ENCODE measurements at regions not wholly inside any gene's neighbourhood (a gene's known extent, or its start where the extent isn't known, plus 50 kb on each side); places are given as distances from the start of the nearest gene placed in this dataset.

DNA sequence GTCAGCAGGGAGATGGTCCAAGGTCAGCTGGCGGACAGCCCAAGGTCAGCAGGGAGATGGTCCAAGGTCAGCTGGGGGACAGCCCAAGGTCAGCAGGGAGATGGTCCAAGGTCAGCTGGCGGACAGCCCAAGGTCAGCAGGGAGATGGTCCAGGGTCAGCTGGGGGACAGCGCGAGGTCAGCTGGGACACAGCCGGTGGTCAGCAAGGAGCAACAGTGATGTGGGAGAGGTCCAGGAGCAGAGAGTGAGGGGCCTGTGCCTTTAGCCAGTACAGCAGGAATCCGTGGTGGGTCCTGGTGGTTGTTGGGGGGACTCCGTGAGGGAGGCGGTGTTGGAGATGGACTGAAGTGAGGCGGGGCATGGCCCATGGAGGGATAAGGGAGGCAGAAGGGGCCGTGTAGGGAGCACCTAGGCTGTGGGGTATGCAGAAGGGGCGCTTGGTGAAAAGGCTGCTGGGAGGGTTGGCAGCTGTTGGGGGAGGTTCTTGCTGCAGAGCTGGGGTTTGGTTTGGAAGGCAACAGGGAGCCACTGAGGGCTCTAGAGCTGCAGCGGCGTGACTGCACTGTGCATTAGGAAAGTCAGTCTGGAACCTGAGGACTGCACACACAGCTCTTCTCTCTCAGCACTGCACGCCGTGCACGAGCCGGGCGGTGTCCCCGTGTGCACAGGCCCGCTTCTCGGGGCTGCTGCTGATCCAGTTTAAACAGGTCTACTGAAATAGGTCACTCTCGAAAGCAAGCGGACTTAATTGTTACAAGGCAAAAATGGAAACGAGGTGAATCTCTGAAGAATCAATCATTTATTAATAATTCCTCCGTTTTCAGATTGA, 76.2 kb upstream of the HDAC4 start:
- POLR2A ChIA-PET, result no interaction called here
- TF ChIP-seq, protein P1, sequence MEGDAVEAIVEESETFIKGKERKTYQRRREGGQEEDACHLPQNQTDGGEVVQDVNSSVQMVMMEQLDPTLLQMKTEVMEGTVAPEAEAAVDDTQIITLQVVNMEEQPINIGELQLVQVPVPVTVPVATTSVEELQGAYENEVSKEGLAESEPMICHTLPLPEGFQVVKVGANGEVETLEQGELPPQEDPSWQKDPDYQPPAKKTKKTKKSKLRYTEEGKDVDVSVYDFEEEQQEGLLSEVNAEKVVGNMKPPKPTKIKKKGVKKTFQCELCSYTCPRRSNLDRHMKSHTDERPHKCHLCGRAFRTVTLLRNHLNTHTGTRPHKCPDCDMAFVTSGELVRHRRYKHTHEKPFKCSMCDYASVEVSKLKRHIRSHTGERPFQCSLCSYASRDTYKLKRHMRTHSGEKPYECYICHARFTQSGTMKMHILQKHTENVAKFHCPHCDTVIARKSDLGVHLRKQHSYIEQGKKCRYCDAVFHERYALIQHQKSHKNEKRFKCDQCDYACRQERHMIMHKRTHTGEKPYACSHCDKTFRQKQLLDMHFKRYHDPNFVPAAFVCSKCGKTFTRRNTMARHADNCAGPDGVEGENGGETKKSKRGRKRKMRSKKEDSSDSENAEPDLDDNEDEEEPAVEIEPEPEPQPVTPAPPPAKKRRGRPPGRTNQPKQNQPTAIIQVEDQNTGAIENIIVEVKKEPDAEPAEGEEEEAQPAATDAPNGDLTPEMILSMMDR (IDR thresholded peaks at IDR 0.05; ENCODE audit: insufficient read depth, low read length, missing control alignments), result no peak
- no peak for DNase-seq (ENCODE audit: low read depth, low spot score)
- CTCF ChIA-PET, result no interaction called here
- no peak overlapping the region for H3K4me3 ChIP-seq (ENCODE audit: low read depth, low read length)

DNA sequence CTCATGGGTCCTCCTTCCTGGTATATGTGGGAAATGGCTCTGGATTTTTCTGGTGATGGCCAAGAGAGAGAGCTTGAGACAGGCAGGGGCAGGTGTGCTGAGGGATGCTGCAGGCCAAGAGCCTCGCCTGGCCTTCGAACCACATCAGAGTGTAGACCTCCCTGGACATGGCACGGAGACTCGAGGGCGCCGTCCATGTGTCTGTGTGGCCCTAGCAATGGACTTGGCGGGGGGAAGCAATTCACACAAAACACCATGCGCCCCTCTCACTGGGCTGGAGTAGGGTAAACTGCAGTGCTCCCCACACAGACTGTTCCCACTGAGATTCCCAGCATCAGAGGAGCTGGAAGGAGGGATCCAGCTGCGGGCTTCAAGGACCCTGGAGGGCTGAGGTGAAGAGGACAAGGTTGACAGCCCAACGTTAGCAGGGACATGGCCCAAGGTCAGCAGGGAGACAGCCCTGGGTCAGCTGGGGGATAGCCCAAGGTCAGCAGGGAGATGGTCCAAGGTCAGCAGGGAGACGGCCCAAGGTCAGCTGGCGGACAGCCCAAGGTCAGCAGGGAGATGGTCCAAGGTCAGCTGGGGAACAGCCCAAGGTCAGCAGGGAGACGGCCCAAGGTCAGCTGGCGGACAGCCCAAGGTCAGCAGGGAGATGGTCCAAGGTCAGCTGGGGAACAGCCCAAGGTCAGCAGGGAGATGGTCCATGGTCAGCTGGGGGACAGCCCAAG, 75.4 kb upstream of the HDAC4 start:
- no peak overlapping the region for H3K4me3 ChIP-seq (ENCODE audit: low read depth, low read length)
- no peak for DNase-seq (ENCODE audit: low read depth, low spot score)
- POLR2A ChIA-PET, result no interaction called here
- TF ChIP-seq, protein P1 (IDR thresholded peaks at IDR 0.05; ENCODE audit: insufficient read depth, low read length, missing control alignments), result no peak
- CTCF ChIA-PET, result no interaction called here

GRCh38 chr2:239475161-239476028, 74.6 kb upstream of the HDAC4 start:
- DNase-seq (ENCODE audit: low read depth, low spot score), result no peak
- H3K4me3 ChIP-seq (ENCODE audit: low read depth, low read length), result no peak overlapping the region
- CTCF ChIA-PET, result no interaction called here
- TF ChIP-seq, protein P1 (IDR thresholded peaks at IDR 0.05; ENCODE audit: insufficient read depth, low read length, missing control alignments), result no peak
- POLR2A ChIA-PET, result no interaction called here

- TF ChIP-seq, protein P1 (IDR thresholded peaks at IDR 0.05; ENCODE audit: insufficient read depth, low read length, missing control alignments), result no peak
- H3K4me3 ChIP-seq (ENCODE audit: low read depth, low read length), result no peak overlapping the region
- ChIA-PET POLR2A (no interaction called here), CTCF (no interaction called here)
- DNase-seq (ENCODE audit: low read depth, low spot score), result no peak
These were observed 72.5 kb upstream of the HDAC4 start for GRCh38 chr2:239473211-239473805.

DNA sequence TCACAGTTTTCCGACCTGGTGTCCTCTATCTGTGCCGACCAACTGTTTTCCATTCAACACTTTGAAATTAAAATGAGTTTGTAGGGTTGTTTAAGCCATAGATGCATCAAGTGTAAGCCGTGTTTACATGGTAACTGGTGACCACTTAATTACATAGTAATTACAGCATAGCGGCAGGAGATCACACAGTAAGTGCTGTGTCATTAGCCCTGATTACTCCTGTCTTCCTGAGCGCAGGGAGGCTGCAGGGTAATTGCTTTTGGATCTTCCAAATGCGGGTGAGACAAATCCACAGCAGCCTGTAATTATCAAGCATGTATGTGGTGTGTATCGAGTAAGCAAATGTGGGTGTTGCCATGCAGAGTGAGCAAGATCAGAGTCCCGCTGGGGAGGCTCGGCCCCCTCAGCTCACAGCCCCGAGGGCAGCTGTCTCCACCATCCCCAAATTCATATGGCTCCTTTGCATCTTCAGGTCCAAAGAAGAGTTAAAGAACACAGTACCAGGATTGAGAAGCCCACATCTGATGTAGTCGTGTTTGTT, 71.5 kb upstream of the HDAC4 start:
- TF ChIP-seq, protein P1 (IDR thresholded peaks at IDR 0.05; ENCODE audit: insufficient read depth, low read length, missing control alignments), result no peak
- no peak for DNase-seq (ENCODE audit: low read depth, low spot score)
- ChIA-PET CTCF (no interaction called here), POLR2A (interaction anchor here (0.6 kb wide), 1 partner anchor 9 kb away, joined by 3 read pairs; no protein-coding TSS in a partner anchor)
- H3K4me3 ChIP-seq (ENCODE audit: low read depth, low read length), result no peak overlapping the region
